Endothelial cell of umbilical vein (primary cell): ENCODE measurements at regions not wholly inside any gene's neighbourhood (a gene's known extent, or its start where the extent isn't known, plus 50 kb on each side); places are given as distances from the start of the nearest gene placed in this dataset.

Source experiments
- BruUV-seq: library from RNA; stranded (reverse); fragments of 400-500 nt; replicated peaks from 2 replicates; lab custom pipeline; 2021; lab: Mats Ljungman, UMichigan
- CTCF ChIA-PET: fragments of 300-600, 350-600 bp; sonication (Branson Sonifier 250); formaldehyde crosslinking; loops from one replicate; lab custom pipeline; 2021; ENCODE audit warnings: antibody characterized with exemption, inconsistent platforms; lab: Charles Lee
- POLR2A ChIA-PET: fragments of 300-600, 350-600 bp; sonication (Branson Sonifier 250); formaldehyde crosslinking; loops from one replicate; lab custom pipeline; 2021; ENCODE audit warnings: antibody characterized with exemption, inconsistent platforms; lab: Charles Lee
- DNase-seq: peaks from one replicate; pipeline ENCODE4 v3.0.0-alpha.2; 2011; ENCODE audit warnings: low read depth, low spot score
- FAIRE-seq: peaks from 2 replicates; lab custom pipeline; 2011; peaks lifted over from hg19 to GRCh38; lab: Jason Lieb, UNC
- H2AFZ ChIP-seq: 2 replicates; pipeline ENCODE4 v1.6.0; 2012; ENCODE audit warnings: low read depth, low read length, control low read depth, inconsistent platforms
- H3K27ac ChIP-seq: 2 replicates; pipeline ENCODE4 v1.5.1; 2011; ENCODE audit warnings: low read depth, mild to moderate bottlenecking, control low read depth, low read length, moderate library complexity; ENCODE audit not compliant: insufficient read depth
- H3K27me3 ChIP-seq, 2 experiments: 2 replicates each; pipeline versions ENCODE4 v1.6.0 to v1.6.1; 2011; ENCODE audit warnings: low read length in 2 of 2, mixed read lengths in 1 of 2; ENCODE audit not compliant: control insufficient read depth in 2 of 2, insufficient read depth in 2 of 2
- H3K36me3 ChIP-seq, 2 experiments: 2 replicates in 1 of 2; 3 replicates in 1 of 2; pipeline ENCODE4 v1.5.1; 2011; ENCODE audit warnings: low read length in 2 of 2, mild to moderate bottlenecking in 1 of 2, moderate library complexity in 1 of 2; ENCODE audit not compliant: control insufficient read depth in 2 of 2, insufficient read depth in 2 of 2; ENCODE audit errors: extremely low read depth in 1 of 2
- H3K4me1 ChIP-seq: 3 replicates; pipeline ENCODE4 v1.5.1; 2011; ENCODE audit warnings: mild to moderate bottlenecking, low read length; ENCODE audit not compliant: control insufficient read depth, insufficient read depth; ENCODE audit errors: extremely low read depth
- H3K4me2 ChIP-seq: 2 replicates; pipeline ENCODE4 v1.6.1; 2011; ENCODE audit warnings: low read length, control low read depth, mixed read lengths; ENCODE audit not compliant: insufficient read depth
- H3K4me3 ChIP-seq, 3 experiments: fragments of 200-600 bp in 1 of 3; sonication (generic), shearing (Covaris generic) in 1 of 3; replicated peaks in 1 of 3; 2 replicates each; pipeline ENCODE4 v1.5.1; 2011 to 2016; ENCODE audit warnings: control low read depth in 3 of 3, low read length in 3 of 3, mild to moderate bottlenecking in 2 of 3, inconsistent platforms in 1 of 3, low read depth in 1 of 3, moderate library complexity in 1 of 3; ENCODE audit not compliant: insufficient read depth in 1 of 3
- H3K79me2 ChIP-seq: 2 replicates; pipeline ENCODE4 v1.6.0; 2012; ENCODE audit warnings: low read length, inconsistent platforms; ENCODE audit not compliant: control insufficient read depth, insufficient read depth
- H3K9ac ChIP-seq: replicated peaks from 2 replicates; pipeline ENCODE3; 2011; ENCODE audit warnings: low read length, control low read depth; ENCODE audit not compliant: insufficient read depth; ENCODE audit errors: extremely low read depth
- H3K9me1 ChIP-seq: replicated peaks from 3 replicates; pipeline ENCODE4 v1.6.0; 2011; ENCODE audit warnings: mild to moderate bottlenecking, low read length; ENCODE audit not compliant: control insufficient read depth, insufficient read depth; ENCODE audit errors: extremely low read depth
- H3K9me3 ChIP-seq: replicated peaks from 2 replicates; pipeline ENCODE4 v1.5.1; 2012; ENCODE audit warnings: low read length, inconsistent platforms; ENCODE audit not compliant: control insufficient read depth, insufficient read depth
- H4K20me1 ChIP-seq: replicated peaks from 2 replicates; pipeline ENCODE3; 2011; ENCODE audit warnings: mild to moderate bottlenecking, low read length; ENCODE audit not compliant: control insufficient read depth, insufficient read depth; ENCODE audit errors: extremely low read depth
- CTCF ChIP-seq, 2 donors: IDR thresholded peaks; 1 replicate in 1 of 2; 2 replicates in 1 of 2; pipeline ENCODE4 v1.5.1; 2011; ENCODE audit warnings: low read length in 2 of 2, mild to moderate bottlenecking in 2 of 2, moderate library complexity in 2 of 2, control low read depth in 1 of 2, inconsistent platforms in 1 of 2, low read depth in 1 of 2; ENCODE audit not compliant: insufficient read depth in 1 of 2; ENCODE audit errors: extremely low read depth in 1 of 2
- EZH2 ChIP-seq: IDR thresholded peaks from 2 replicates; pipeline ENCODE4 v1.6.1; 2012; ENCODE audit warnings: borderline replicate concordance, low read depth, mild to moderate bottlenecking, moderate library complexity, low read length, inconsistent platforms; ENCODE audit not compliant: severe bottlenecking
- FOS ChIP-seq: IDR thresholded peaks from 2 replicates; pipeline ENCODE4 v1.6.1; 2011; ENCODE audit warnings: mild to moderate bottlenecking, low read length, moderate library complexity, borderline replicate concordance; ENCODE audit not compliant: insufficient read depth
- GATA2 ChIP-seq: IDR thresholded peaks from 2 replicates; pipeline ENCODE4 v1.7.0; 2011; ENCODE audit warnings: low read depth, mild to moderate bottlenecking, moderate library complexity, mixed read lengths, low read length; ENCODE audit not compliant: insufficient read length, insufficient read depth
- JUN ChIP-seq: IDR thresholded peaks from 2 replicates; pipeline ENCODE4 v1.6.1; 2011; ENCODE audit warnings: borderline replicate concordance, low read depth; ENCODE audit not compliant: insufficient read length, insufficient read depth
- MAX ChIP-seq: IDR thresholded peaks from 2 replicates; pipeline ENCODE4 v1.6.1; 2011; ENCODE audit not compliant: insufficient read depth, insufficient read length
- MYC ChIP-seq: IDR thresholded peaks from one replicate; pipeline ENCODE4 v1.6.1; 2011; ENCODE audit warnings: mild to moderate bottlenecking, low read depth, low read length
- POLR2A ChIP-seq: IDR thresholded peaks from 2 replicates; pipeline ENCODE4 v1.6.1; 2012; ENCODE audit warnings: low read depth, mild to moderate bottlenecking, control low read depth, low read length
- POLR2AphosphoS5 ChIP-seq: IDR thresholded peaks from 2 replicates; pipeline ENCODE4 v1.6.1; 2012; ENCODE audit warnings: low read depth, mild to moderate bottlenecking, control low read depth, low read length, moderate library complexity; ENCODE audit not compliant: insufficient read depth
- dilution Hi-C: fragments of 300-500 bp; cut with MboI; formaldehyde crosslinking; loops from one replicate; pipeline ENCODE4 v1.15.0; 2019; ENCODE audit warnings: low sequenced_read_pairs; ENCODE audit not compliant: extremely low pct_ligation_motif_present
- intact Hi-C: fragments of 100-400 bp; cut with micrococcal nuclease; formaldehyde crosslinking; loops from one replicate; pipeline ENCODE4 v1.10.0; 2022

GRCh38 chr20:60629206-60629605 lies 622.9 kb upstream of the CDH4 start:
- Histone ChIP-seq H2AFZ (no peak overlapping the region), H4K20me1 (no peaks in the 10 kb centered on the region), H3K27ac (no peak overlapping the region), H3K36me3 (no peaks in the 10 kb centered on the region), H3K9ac (no peak overlapping the region), H3K9me3 (peaks cover 11% of the 10 kb centered on the region), H3K27me3 (no peaks in the 10 kb centered on the region), H3K79me2 (no peaks in the 10 kb centered on the region), H3K4me2 (no peak overlapping the region), H3K4me3 (no peak overlapping the region), H3K9me1 (no peaks in the 10 kb centered on the region), H3K4me1 (no peaks in the 10 kb centered on the region)
- FAIRE-seq (no peak), DNase-seq (no peak)
- POLR2A ChIA-PET = no interaction called here
- CTCF ChIA-PET = no interaction called here
- dilution Hi-C loops = no loop called here
- BruUV-seq = no TSS peak
- intact Hi-C loops = no loop called here
- no peak for TF ChIP-seq FOS
- no peak for TF ChIP-seq MAX
- no peak for TF ChIP-seq GATA2
- no peak for TF ChIP-seq EZH2
- no peak for TF ChIP-seq MYC
- no peak for TF ChIP-seq CTCF (IDR thresholded peaks at IDR 0.05; ENCODE audit: extremely low read depth in 1 of 2, insufficient read depth in 1 of 2, low read depth in 1 of 2, low read length in 2 of 2)

GRCh38 chr20:60630609-60631008 lies 621.5 kb upstream of the CDH4 start:
- H3K27me3 ChIP-seq = no peaks in the 10 kb centered on the region
- peaks cover 11% of the 10 kb centered on the region for H3K9me3 ChIP-seq
- no peak for DNase-seq
- H4K20me1 ChIP-seq = no peaks in the 10 kb centered on the region
- no TSS peak for BruUV-seq
- H3K36me3 ChIP-seq = no peaks in the 10 kb centered on the region
- H3K4me1 ChIP-seq = no peaks in the 10 kb centered on the region
- ChIA-PET CTCF (no interaction called here), POLR2A (no interaction called here)
- no peak for FAIRE-seq
- intact Hi-C loops = no loop called here
- dilution Hi-C loops = no loop called here
- no peak overlapping the region for H3K4me2 ChIP-seq
- no peak overlapping the region for H3K27ac ChIP-seq
- no peak overlapping the region for H3K4me3 ChIP-seq
- H3K9ac ChIP-seq = no peak overlapping the region
- H3K9me1 ChIP-seq = no peaks in the 10 kb centered on the region
- TF ChIP-seq GATA2 (no peak), MAX (no peak), JUN (no peak), EZH2 (no peak), POLR2A (no peak), POLR2AphosphoS5 (no peak), MYC (no peak), FOS (no peak), CTCF (IDR thresholded peaks at IDR 0.05; ENCODE audit: extremely low read depth in 1 of 2, insufficient read depth in 1 of 2, low read depth in 1 of 2, low read length in 2 of 2) (no peak)
- H2AFZ ChIP-seq = no peak overlapping the region
- no peaks in the 10 kb centered on the region for H3K79me2 ChIP-seq
